B cell (primary cell): ENCODE measurements at regions not wholly inside any gene's neighbourhood (a gene's known extent, or its start where the extent isn't known, plus 50 kb on each side); places are given as distances from the start of the nearest gene placed in this dataset.

Experiments used
- CTCF ChIP-seq: fragments of 200-600 bp; IDR thresholded peaks from one replicate; pipeline ENCODE4 v1.8.0; 2022; ENCODE audit warnings: antibody characterized with exemption, mild to moderate bottlenecking
- EZH2 ChIP-seq: IDR thresholded peaks from 2 replicates; pipeline ENCODE4 v1.6.1; 2012; ENCODE audit warnings: borderline replicate concordance, low read depth, mild to moderate bottlenecking, moderate library complexity, low read length; ENCODE audit not compliant: insufficient read depth, poor library complexity, severe bottlenecking

DNA sequence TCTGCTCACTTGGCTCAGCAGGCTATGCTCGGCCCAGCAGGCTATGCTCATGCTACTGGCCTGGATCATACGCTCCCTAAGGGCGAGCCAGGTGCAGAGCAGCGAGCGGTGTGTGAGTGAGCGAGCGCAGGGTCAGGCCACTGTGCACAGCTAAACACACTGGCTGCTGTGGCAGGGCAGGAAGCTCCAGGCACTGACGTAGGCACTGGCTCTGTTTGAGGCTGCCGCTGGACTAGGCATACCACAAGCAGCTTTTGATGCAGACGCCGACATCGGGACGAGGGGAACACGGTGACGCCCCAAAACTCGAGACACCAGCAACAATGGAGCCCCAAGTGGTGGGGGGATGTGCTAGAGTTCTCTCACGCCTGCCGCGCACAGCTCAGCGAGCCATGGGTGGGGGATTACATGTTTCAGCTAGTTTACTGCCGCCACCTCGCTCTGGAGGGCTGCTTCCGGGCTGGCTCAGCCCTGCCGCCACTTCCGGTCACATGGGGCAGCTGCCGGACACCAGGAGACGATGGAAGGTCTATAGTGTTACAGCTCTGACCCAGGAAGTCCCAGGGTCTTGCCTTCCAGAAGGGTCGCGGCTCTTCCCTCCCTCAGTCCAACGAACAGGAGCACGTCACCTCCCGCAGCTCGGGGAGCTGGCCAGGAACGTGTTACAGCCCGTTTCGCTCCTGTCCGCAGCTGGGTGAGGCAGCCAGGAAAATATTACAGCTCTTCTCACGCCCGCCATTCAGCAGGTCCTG lies 1176.9 kb upstream of the LRRTM1 start:
- no peak for TF ChIP-seq CTCF
- no peak for TF ChIP-seq EZH2
